HL-60/S4 treated with retinoic acid at 250 ng/mL for 4 days and 3 days (cell line): ENCODE measurements at regions not wholly inside any gene's neighbourhood (a gene's known extent, or its start where the extent isn't known, plus 50 kb on each side); places are given as distances from the start of the nearest gene placed in this dataset.

Source experiments
- in situ Hi-C: fragments of 300-500 bp; cut with MboI; formaldehyde crosslinking; loops from 2 replicates; pipeline ENCODE4 v1.7.0; 2022; ENCODE audit warnings: low sequenced_read_pairs

- in situ Hi-C loops, result no loop called here
Observed at GRCh38 chr2:105652014-105652796, 92.5 kb upstream of the NCK2 start.

GRCh38 chr2:105649534-105649933 is 95.2 kb upstream of the NCK2 start:
- in situ Hi-C loops, result no loop called here

GRCh38 chr2:105647731-105648130 is 97.0 kb upstream of the NCK2 start:
- in situ Hi-C loops, result no loop called here

- in situ Hi-C loops, result no loop called here
Observed at GRCh38 chr2:105646774-105647076, 98.0 kb upstream of the NCK2 start.

- in situ Hi-C loops, result no loop called here
Observed at GRCh38 chr2:105645938-105646773, 98.6 kb upstream of the NCK2 start.

GRCh38 chr2:105645031-105645937 is 99.4 kb upstream of the NCK2 start:
- in situ Hi-C loops, result no loop called here

GRCh38 chr2:105644174-105644980 is 100.3 kb upstream of the NCK2 start:
- in situ Hi-C loops, result no loop called here

GRCh38 chr2:105643405-105644173 is 101.1 kb upstream of the NCK2 start:
- in situ Hi-C loops, result no loop called here

- in situ Hi-C loops, result no loop called here
Observed at GRCh38 chr2:105641389-105641811, 103.3 kb upstream of the NCK2 start.

GRCh38 chr2:105640246-105640645 is 104.5 kb upstream of the NCK2 start:
- in situ Hi-C loops, result no loop called here

- in situ Hi-C loops, result no loop called here
Observed at GRCh38 chr2:105636109-105636740, 108.5 kb upstream of the NCK2 start.

- in situ Hi-C loops, result no loop called here
Observed at GRCh38 chr2:105635564-105635963, 109.1 kb upstream of the NCK2 start.

GRCh38 chr2:105634198-105634597 is 110.5 kb upstream of the NCK2 start:
- in situ Hi-C loops, result no loop called here

- in situ Hi-C loops, result no loop called here
Observed at GRCh38 chr2:105631922-105632321, 112.8 kb upstream of the NCK2 start.

- in situ Hi-C loops, result no loop called here
Observed at GRCh38 chr2:105631011-105631410, 113.7 kb upstream of the NCK2 start.

- in situ Hi-C loops, result no loop called here
Observed at GRCh38 chr2:105629634-105630033, 115.1 kb upstream of the NCK2 start.

- in situ Hi-C loops, result no loop called here
Observed at GRCh38 chr2:105627534-105627933, 117.2 kb upstream of the NCK2 start.

- in situ Hi-C loops, result no loop called here
Observed at GRCh38 chr2:105626966-105627340, 117.8 kb upstream of the NCK2 start.
